Naive thymus-derived CD8-positive, alpha-beta T cell (primary cell): ENCODE measurements at regions not wholly inside any gene's neighbourhood (a gene's known extent, or its start where the extent isn't known, plus 50 kb on each side); places are given as distances from the start of the nearest gene placed in this dataset.

Source experiments
- ATAC-seq, 2 donors: fragments of 150-1000 bp; cut with Tn5 transposase in 1 of 2; sonication (Bioruptor Pico), chemical (Tn5 transposase) in 1 of 2; 1 replicate in 1 of 2; 2 replicates in 1 of 2; pipeline ENCODE4 v1.10.0; 2021; ENCODE audit warnings: mild to moderate bottlenecking in 2 of 2, moderate library complexity in 2 of 2
- POLR2A ChIA-PET: fragments of 350-600 bp; sonication (Branson Sonifier 250); formaldehyde crosslinking; loops from one replicate; lab custom pipeline; 2021; ENCODE audit warnings: antibody characterized with exemption; lab: Charles Lee
- DNase-seq, 10 donors: peaks; one replicate each; pipeline versions ENCODE4 v3.0.0 to v3.0.0-alpha.2; 2020 to 2022
- H3K27ac Mint-ChIP-seq, 10 donors: one replicate each; pipeline ENCODE4 v1.8.0; 2020 to 2022; ENCODE audit warnings: mild to moderate bottlenecking in 10 of 10, mixed read lengths in 10 of 10, moderate library complexity in 4 of 10, inconsistent platforms in 1 of 10
- H3K27me3 Mint-ChIP-seq, 5 donors: one replicate each; pipeline ENCODE4 v1.8.0; 2021 to 2022; ENCODE audit warnings: mixed read lengths in 5 of 5
- H3K36me3 Mint-ChIP-seq, 3 donors: one replicate each; pipeline ENCODE4 v1.8.0; 2020 to 2022; ENCODE audit warnings: mixed read lengths in 3 of 3, mild to moderate bottlenecking in 2 of 3, inconsistent platforms in 1 of 3
- H3K4me1 Mint-ChIP-seq, 4 donors: one replicate each; pipeline ENCODE4 v1.8.0; 2021 to 2022; ENCODE audit warnings: mixed read lengths in 4 of 4
- H3K4me3 Mint-ChIP-seq, 10 donors: one replicate each; pipeline ENCODE4 v1.8.0; 2020 to 2022; ENCODE audit warnings: mild to moderate bottlenecking in 10 of 10, mixed read lengths in 10 of 10, moderate library complexity in 6 of 10, inconsistent platforms in 1 of 10
- H3K9me3 Mint-ChIP-seq, 9 donors: one replicate each; pipeline ENCODE4 v1.8.0; 2020 to 2022; ENCODE audit warnings: mixed read lengths in 9 of 9, mild to moderate bottlenecking in 3 of 9, inconsistent platforms in 1 of 9, moderate library complexity in 1 of 9

DNA sequence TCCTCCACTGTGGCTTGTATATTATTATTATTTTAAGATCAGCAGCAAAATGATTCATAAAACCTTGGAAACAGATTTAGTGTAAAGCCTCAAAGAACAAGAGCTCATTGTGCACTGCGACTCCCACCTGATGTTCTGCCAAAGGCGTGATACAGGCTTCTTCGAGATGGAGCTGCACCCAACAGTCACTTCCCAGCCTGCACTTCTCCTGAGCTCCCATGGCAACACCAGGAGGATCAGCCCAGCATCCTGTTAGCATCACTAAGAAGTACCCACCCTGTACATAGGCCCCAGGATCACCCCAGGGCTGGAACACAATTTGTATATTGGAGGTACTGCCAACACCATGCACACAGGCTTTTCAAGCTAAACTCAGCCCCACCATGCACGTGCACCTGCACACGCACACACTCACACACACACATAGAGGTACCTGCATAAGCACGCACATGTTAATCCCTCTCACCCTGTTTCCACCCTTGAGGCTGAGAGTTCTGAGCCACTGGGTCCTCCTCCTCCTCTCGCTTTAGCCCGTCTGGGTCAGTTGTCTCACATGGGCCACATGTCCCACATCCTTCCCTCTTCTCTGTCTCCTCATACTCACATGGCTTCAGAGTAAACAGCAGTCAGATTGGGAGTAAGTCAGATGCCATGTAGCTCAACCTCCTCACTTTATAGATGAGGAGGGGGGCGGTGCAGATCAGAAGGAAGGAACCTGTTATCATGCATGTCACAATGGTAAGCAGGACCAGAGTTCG, 281.9 kb upstream of the POU3F1 start:
- Mint-ChIP-seq H3K4me1 (no peaks in the 10 kb centered on the region), H3K27me3 (peaks cover 10 to 41% (median 14%) of the 10 kb centered on the region in 5 donors), H3K9me3 (peaks cover 0 to 5% (median 0%) of the 10 kb centered on the region in 9 donors), H3K36me3 (peaks cover 0 to 11% (median 0%) of the 10 kb centered on the region in 3 donors), H3K4me3 (no peak overlapping the region), H3K27ac (no peak overlapping the region)
- DNase-seq (no peak), ATAC-seq (no peak)
- POLR2A ChIA-PET = no interaction called here

DNA sequence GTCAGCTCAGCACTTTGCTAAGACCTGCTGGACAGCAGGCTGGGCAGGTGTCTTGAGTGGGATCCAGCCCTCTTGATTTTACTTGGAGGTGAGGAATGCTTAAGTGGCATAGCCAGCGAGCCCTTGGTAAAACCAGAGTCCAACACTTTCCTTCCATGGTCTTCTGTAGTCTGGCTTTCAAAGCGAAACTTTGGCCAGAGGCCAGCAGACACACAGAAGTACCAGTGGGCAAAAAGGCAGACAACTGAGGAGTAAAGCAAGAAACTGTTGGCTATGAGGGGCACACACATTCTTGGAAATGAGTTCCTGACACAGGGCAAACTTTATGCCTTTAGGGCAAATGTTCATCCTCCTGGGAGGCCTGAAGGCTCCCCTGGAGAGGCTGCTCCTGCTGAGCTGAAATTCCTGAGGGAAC, 281.0 kb upstream of the POU3F1 start:
- Mint-ChIP-seq H3K27me3 (peaks cover 18 to 49% (median 22%) of the 10 kb centered on the region in 5 donors), H3K4me3 (no peak overlapping the region), H3K27ac (no peak overlapping the region), H3K36me3 (peaks cover 0 to 11% (median 0%) of the 10 kb centered on the region in 3 donors), H3K9me3 (peaks cover 0 to 5% (median 0%) of the 10 kb centered on the region in 9 donors), H3K4me1 (no peaks in the 10 kb centered on the region)
- ATAC-seq = no peak
- no peak for DNase-seq
- POLR2A ChIA-PET = no interaction called here

DNA sequence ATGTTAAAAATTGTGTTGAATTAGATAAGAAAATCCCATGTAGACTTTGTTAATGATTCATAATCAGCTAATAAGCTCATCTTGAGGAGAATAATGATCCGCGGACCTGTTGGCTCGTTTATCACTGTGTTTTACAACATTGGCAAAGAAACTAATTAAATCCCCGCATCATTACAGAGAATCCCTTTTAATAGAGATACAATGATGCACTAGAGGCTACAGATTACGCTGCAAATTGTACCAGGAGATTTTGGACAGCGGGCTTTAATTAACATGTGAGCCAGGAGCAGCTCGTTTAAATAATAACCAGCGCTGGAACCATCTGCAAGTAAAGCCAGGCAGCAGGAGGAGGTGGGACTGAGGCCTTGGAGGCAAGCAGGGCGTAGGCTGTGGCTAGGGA, 280.3 kb upstream of the POU3F1 start:
- no peak for DNase-seq
- H3K4me1 Mint-ChIP-seq = no peaks in the 10 kb centered on the region
- no peak for ATAC-seq
- H3K27me3 Mint-ChIP-seq = peaks cover 20 to 54% (median 26%) of the 10 kb centered on the region in 5 donors
- no peak overlapping the region for H3K4me3 Mint-ChIP-seq
- no peak overlapping the region for H3K27ac Mint-ChIP-seq
- POLR2A ChIA-PET = no interaction called here
- H3K36me3 Mint-ChIP-seq = peaks cover 0 to 11% (median 0%) of the 10 kb centered on the region in 3 donors
- H3K9me3 Mint-ChIP-seq = peaks cover 0 to 5% (median 0%) of the 10 kb centered on the region in 9 donors

DNA sequence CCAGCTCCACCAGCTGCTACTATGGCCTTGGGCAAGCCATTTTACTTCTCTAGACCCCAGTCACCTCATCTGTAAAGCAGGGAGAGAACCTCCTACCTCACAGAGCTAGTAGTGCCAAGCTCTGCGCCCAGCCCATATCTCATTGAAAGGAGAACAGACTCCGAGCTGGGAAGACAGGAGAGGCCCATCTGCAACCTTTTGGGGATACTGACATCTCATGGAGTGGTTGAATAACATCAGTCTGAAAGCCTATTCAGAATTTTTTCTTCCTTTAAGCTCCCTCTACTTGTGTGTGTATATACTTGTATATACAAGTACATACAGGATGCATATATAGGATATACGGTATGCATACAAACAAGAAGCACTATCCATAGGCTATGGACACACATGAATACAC, 279.5 kb upstream of the POU3F1 start:
- H3K9me3 Mint-ChIP-seq = peaks cover 0 to 7% (median 0%) of the 10 kb centered on the region in 9 donors
- ATAC-seq (no peak), DNase-seq (no peak)
- no peaks in the 10 kb centered on the region for H3K4me1 Mint-ChIP-seq
- no peak overlapping the region for H3K4me3 Mint-ChIP-seq
- no peak overlapping the region for H3K27ac Mint-ChIP-seq
- peaks cover 21 to 54% (median 30%) of the 10 kb centered on the region in 5 donors for H3K27me3 Mint-ChIP-seq
- H3K36me3 Mint-ChIP-seq = peaks cover 0 to 13% (median 0%) of the 10 kb centered on the region in 3 donors
- POLR2A ChIA-PET = no interaction called here

DNA sequence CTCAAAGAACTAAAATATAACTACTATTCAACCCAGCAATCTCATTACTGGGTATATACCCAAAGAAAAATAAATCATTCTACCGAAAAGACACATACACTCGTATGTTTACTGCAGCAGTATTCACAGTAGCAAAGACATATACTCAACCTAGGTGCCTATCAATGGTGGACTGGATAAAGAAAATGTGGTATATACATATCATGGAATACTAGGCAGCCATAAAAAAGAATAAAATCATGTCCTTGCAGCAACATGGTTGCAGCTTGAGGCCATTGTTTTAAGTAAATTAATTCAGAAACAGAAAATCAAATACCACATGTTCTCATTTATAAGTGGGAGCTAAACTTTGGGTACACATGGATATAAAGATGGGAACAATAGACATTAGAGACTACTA, 266.2 kb upstream of the POU3F1 start:
- Mint-ChIP-seq H3K27me3 (peaks cover 25 to 49% (median 45%) of the 10 kb centered on the region in 5 donors), H3K27ac (no peak overlapping the region), H3K9me3 (peaks cover 0 to 7% (median 0%) of the 10 kb centered on the region in 9 donors), H3K4me3 (no peak overlapping the region), H3K36me3 (no peaks in the 10 kb centered on the region), H3K4me1 (no peaks in the 10 kb centered on the region)
- POLR2A ChIA-PET = no interaction called here
- DNase-seq (no peak), ATAC-seq (no peak)

DNA sequence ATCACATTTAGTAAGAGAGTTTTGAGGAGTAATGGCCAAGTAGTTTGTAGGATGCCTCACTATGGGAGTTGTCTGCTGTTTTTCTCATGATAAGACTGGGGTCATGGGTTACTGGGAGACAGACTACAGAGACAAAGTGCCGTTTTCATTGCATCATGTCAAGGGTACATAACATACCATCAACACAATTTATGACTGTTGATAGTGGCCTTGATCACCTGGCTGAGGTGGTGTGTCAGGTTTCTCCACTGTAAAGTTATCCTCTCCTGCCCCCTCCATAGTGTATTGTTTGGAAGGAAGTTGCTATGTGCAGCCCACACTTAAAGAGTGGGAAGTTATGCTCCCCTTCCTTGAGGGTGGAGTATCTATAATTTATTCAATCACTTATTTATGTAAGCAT, 263.5 kb upstream of the POU3F1 start:
- Mint-ChIP-seq H3K4me3 (no peak overlapping the region), H3K9me3 (peaks cover 0 to 7% (median 0%) of the 10 kb centered on the region in 9 donors), H3K4me1 (no peaks in the 10 kb centered on the region), H3K36me3 (no peaks in the 10 kb centered on the region), H3K27me3 (peaks cover 22 to 59% (median 41%) of the 10 kb centered on the region in 5 donors), H3K27ac (no peak overlapping the region)
- ATAC-seq (no peak), DNase-seq (no peak)
- POLR2A ChIA-PET = no interaction called here

DNA sequence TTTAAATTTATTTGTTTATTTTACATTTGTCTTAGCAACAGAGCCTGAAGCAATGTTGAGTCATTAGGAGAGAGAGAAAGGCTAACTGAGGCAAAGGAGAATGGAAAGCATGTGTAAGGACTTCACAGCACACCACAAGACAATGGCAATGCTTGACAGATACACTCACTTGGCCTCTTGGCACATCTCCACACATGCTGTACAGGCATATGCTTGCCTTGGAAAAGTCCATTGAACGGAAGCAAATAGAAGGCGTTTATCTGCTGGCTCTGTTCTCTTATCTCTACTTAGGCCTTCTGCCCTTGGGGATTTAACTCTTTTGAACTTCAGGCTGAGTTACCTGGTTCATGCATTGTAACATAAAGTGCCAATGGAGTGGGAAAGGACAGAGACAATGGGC, 262.2 kb upstream of the POU3F1 start:
- Mint-ChIP-seq H3K27me3 (peaks cover 26 to 72% (median 48%) of the 10 kb centered on the region in 5 donors), H3K36me3 (no peaks in the 10 kb centered on the region)
- ATAC-seq = no peak

DNA sequence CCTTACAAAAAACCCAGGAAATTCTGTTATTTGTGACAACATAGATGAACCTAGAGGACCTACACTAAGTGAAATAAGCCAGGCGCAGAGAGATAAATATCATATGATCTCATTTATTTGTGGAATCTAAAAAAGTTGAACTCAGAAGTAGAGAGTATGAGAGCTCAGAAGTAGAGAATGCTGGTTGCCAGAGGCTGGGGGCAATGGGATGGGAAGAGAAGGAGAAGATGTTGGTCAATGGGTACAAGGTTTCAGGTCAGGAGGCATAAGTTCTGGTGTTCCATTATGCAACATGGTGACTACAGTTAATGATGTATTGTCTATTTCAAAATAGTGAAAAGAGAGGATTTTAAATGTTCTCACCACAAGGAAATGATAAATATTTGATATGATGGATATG, 259.1 kb upstream of the POU3F1 start:
- Mint-ChIP-seq H3K4me1 (no peaks in the 10 kb centered on the region), H3K27me3 (peaks cover 20 to 71% (median 36%) of the 10 kb centered on the region in 5 donors), H3K4me3 (no peak overlapping the region), H3K27ac (no peak overlapping the region), H3K9me3 (peaks cover 0 to 7% (median 0%) of the 10 kb centered on the region in 9 donors), H3K36me3 (no peaks in the 10 kb centered on the region)
- POLR2A ChIA-PET = no interaction called here
- no peak for ATAC-seq
- DNase-seq = no peak

More for the DNA sequence above, 262.2 kb upstream of the POU3F1 start:
- POLR2A ChIA-PET = no interaction called here
- Mint-ChIP-seq H3K4me1 (no peaks in the 10 kb centered on the region), H3K9me3 (peaks cover 0 to 7% (median 0%) of the 10 kb centered on the region in 9 donors), H3K27ac (no peak overlapping the region), H3K4me3 (no peak overlapping the region)
- no peak for DNase-seq

DNA sequence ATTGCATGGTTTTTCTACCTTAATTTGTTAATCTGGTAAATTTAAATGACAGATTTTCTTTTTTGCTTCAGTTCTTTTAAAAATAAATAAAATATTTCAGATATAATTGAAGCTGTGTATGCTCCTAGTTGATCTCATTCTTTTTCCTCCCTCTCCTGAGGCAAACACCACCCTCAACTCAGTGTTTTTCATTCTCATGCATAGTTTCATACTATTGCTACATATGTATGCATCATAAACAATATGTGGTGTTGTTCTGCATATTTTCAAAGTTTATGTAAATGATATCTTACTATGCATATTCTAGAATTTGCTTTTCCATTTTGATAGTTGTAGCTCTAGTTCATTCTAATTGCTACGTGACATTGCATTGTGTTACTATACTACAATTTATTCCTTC, 257.2 kb upstream of the POU3F1 start:
- peaks cover 0 to under 1% (median 0%) of the 10 kb centered on the region in 9 donors for H3K9me3 Mint-ChIP-seq

DNA sequence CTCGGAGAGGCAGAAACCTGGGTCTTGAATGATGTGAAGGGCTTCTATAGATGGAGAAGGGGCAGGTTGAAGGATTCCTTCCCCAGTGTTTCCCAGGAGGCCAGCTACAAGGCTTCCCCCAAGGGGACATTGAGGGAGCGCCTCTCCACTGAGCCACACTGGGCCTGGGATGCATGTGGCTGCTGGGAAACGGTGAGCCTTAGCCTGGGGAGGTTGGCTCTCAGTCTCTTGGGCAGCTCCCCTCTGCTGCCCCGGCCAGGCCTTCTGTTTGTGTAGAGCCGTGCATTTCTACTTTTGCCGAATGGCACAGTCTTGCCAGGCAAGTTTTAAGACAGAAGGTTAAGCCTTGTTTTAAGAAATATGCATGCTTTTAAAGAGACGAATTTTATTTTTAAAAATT, 254.4 kb upstream of the POU3F1 start:
- no peak for ATAC-seq
- POLR2A ChIA-PET = no interaction called here
- H3K4me3 Mint-ChIP-seq = no peak overlapping the region
- no peaks in the 10 kb centered on the region for H3K36me3 Mint-ChIP-seq
- no peak overlapping the region for H3K27ac Mint-ChIP-seq
- no peaks in the 10 kb centered on the region for H3K9me3 Mint-ChIP-seq
- no peak for DNase-seq
- peaks cover 27 to 72% (median 36%) of the 10 kb centered on the region in 5 donors for H3K27me3 Mint-ChIP-seq
- peaks cover 0 to 4% (median 0%) of the 10 kb centered on the region in 4 donors for H3K4me1 Mint-ChIP-seq

More for the DNA sequence above, 257.2 kb upstream of the POU3F1 start:
- H3K27ac Mint-ChIP-seq = no peak overlapping the region
- DNase-seq = no peak
- no peak overlapping the region for H3K4me3 Mint-ChIP-seq
- H3K36me3 Mint-ChIP-seq = no peaks in the 10 kb centered on the region
- ATAC-seq = no peak
- H3K27me3 Mint-ChIP-seq = peaks cover 18 to 56% (median 28%) of the 10 kb centered on the region in 5 donors
- no peaks in the 10 kb centered on the region for H3K4me1 Mint-ChIP-seq
- POLR2A ChIA-PET = no interaction called here

DNA sequence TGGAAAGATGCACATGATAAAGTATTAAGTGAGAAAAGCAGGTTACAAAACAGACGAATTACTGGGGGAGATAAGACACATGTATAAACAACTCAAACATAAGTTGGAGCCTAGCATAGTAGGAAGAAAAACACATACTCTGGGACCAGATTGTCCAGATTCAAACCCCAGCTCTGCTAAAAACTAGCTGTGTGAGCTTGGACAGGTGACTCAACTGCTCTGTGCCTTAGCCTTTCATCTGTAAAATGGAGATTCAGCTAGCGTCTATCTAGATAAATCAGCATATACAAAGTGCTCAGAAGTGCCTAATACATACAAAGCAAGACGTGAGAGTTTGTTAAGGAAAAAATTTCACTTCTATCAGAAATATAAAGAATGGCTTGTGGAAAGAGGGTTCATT, 254.0 kb upstream of the POU3F1 start:
- DNase-seq (no peak), ATAC-seq (no peak)
- POLR2A ChIA-PET = no interaction called here
- no peaks in the 10 kb centered on the region for H3K9me3 Mint-ChIP-seq
- peaks cover 0 to 4% (median 0%) of the 10 kb centered on the region in 4 donors for H3K4me1 Mint-ChIP-seq
- H3K27ac Mint-ChIP-seq = no peak overlapping the region
- peaks cover 28 to 72% (median 38%) of the 10 kb centered on the region in 5 donors for H3K27me3 Mint-ChIP-seq
- no peaks in the 10 kb centered on the region for H3K36me3 Mint-ChIP-seq
- H3K4me3 Mint-ChIP-seq = no peak overlapping the region

DNA sequence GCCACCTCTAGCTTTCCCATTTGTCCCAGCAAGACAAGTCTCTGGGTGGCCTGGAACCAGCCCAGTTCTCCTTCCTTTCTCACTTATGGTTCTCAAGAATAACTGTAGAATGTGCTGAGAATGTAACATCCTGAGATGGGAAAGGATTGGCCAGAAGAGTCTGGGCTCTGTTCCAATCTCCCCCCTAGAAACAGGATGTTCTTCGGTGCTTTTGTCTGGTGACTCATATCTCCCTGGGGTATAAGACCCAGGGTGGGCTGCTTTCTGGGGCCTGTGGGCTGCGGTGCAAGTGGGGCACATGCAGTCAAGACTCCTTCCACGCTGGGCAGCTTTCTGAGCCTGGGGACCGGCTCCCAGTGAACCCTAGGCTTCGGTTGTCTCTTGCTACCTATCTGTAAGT, 251.2 kb upstream of the POU3F1 start:
- Mint-ChIP-seq H3K27ac (peak overlapping the region in 1 of 10 donors; percentile 15), H3K4me3 (no peak overlapping the region), H3K36me3 (peaks cover 0 to 5% (median 0%) of the 10 kb centered on the region in 3 donors), H3K9me3 (peaks cover 0 to 8% (median 3%) of the 10 kb centered on the region in 9 donors), H3K4me1 (peaks cover 0 to 5% (median 1%) of the 10 kb centered on the region in 4 donors), H3K27me3 (peaks cover 35 to 74% (median 52%) of the 10 kb centered on the region in 5 donors)
- DNase-seq = no peak
- ATAC-seq = no peak
- POLR2A ChIA-PET = no interaction called here

DNA sequence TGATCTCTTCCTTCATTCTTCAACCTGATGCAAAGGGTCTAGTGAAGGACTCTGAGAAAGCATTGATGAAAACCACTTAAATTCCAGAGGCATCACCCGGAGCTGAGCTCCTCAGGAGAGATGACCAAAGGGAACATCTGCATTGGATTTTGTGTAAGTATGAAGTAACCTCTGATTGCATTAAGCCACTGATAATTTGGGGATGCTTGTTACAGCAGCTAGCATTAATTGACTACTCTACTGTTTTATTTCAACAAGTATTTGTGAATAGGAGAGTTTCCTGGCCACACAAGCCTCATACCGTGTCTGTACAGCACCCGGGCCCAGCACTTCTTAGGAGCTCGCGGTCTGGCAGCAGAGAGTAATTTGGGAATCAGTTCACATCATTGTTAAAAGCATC, 250.7 kb upstream of the POU3F1 start:
- ATAC-seq (no peak), DNase-seq (no peak)
- peaks cover 40 to 76% (median 57%) of the 10 kb centered on the region in 5 donors for H3K27me3 Mint-ChIP-seq
- peaks cover 0 to 5% (median 0%) of the 10 kb centered on the region in 3 donors for H3K36me3 Mint-ChIP-seq
- no peak overlapping the region for H3K27ac Mint-ChIP-seq
- POLR2A ChIA-PET = no interaction called here
- no peak overlapping the region for H3K4me3 Mint-ChIP-seq
- peaks cover 0 to 8% (median 3%) of the 10 kb centered on the region in 9 donors for H3K9me3 Mint-ChIP-seq
- H3K4me1 Mint-ChIP-seq = peaks cover 2 to 8% (median 6%) of the 10 kb centered on the region in 4 donors
